NB4 (cell line): ENCODE measurements at regions not wholly inside any gene's neighbourhood (a gene's known extent, or its start where the extent isn't known, plus 50 kb on each side); places are given as distances from the start of the nearest gene placed in this dataset.

ENCODE experiments used
- POLR2A ChIP-seq: IDR thresholded peaks from 2 replicates; pipeline ENCODE4 v1.6.1; 2011; ENCODE audit warnings: mild to moderate bottlenecking; ENCODE audit not compliant: insufficient read length; ENCODE audit errors: extremely low read depth
- TF ChIP-seq, protein P1 (sequence below): IDR thresholded peaks from one replicate; pipeline ENCODE4 v1.5.1; 2012; ENCODE audit warnings: low read depth, low read length

DNA sequence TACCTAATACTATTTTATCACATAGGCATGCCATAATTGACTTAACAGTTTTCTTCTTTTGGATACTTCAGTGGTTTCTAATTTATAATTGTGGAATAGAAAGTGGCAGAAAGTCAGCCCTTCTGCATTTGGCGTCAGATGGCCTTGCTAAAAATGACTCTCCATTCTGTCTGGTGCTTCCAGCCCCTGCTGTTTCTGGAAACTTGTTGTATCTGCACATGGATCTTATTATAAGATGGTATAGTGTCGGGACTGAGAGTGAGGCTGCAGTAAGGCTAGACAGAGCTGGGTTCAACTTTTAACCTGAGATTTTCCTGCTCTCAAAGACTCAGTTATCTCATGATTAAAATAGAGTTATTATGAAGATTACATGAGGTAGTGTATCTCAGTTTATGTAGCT, 74.8 kb upstream of the WDR72 start:
- TF ChIP-seq, protein P1, sequence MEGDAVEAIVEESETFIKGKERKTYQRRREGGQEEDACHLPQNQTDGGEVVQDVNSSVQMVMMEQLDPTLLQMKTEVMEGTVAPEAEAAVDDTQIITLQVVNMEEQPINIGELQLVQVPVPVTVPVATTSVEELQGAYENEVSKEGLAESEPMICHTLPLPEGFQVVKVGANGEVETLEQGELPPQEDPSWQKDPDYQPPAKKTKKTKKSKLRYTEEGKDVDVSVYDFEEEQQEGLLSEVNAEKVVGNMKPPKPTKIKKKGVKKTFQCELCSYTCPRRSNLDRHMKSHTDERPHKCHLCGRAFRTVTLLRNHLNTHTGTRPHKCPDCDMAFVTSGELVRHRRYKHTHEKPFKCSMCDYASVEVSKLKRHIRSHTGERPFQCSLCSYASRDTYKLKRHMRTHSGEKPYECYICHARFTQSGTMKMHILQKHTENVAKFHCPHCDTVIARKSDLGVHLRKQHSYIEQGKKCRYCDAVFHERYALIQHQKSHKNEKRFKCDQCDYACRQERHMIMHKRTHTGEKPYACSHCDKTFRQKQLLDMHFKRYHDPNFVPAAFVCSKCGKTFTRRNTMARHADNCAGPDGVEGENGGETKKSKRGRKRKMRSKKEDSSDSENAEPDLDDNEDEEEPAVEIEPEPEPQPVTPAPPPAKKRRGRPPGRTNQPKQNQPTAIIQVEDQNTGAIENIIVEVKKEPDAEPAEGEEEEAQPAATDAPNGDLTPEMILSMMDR: no peak
- TF ChIP-seq POLR2A: no peak
